K562 (cell line): ENCODE measurements at regions not wholly inside any gene's neighbourhood (a gene's known extent, or its start where the extent isn't known, plus 50 kb on each side); places are given as distances from the start of the nearest gene placed in this dataset.

ENCODE experiments used
- ATAC-seq: fragments of 200-7000 bp; cut with Tn5 transposase; 3 replicates; pipeline ENCODE4 v1.9.1; 2020; ENCODE audit warnings: moderate library complexity
- BruUV-seq: library from RNA; stranded (reverse); fragments of 400-500 nt; replicated peaks from 2 replicates; lab custom pipeline; 2021; lab: Mats Ljungman, UMichigan
- CTCF ChIA-PET: fragments of 300-600 bp; formaldehyde crosslinking; extraction: SDS; loops from one replicate; lab custom pipeline; 2021; ENCODE audit warnings: low intra/inter-chr PET ratio; lab: Yijun Ruan, JAX
- POLR2A ChIA-PET: fragments of 300-600, 350-650 bp; sonication (Branson Sonifier 250); formaldehyde crosslinking; extraction: SDS; loops from one replicate; lab custom pipeline; 2021; ENCODE audit warnings: antibody characterized with exemption, inconsistent platforms; lab: Yijun Ruan, JAX
- DNase-seq, 4 experiments: peaks; one replicate each; pipeline versions ENCODE4 v3.0.0 to v3.0.0-alpha.2; 2011 to 2018; ENCODE audit warnings: low spot score in 3 of 4, mixed read lengths in 3 of 4; ENCODE audit errors: extremely low read depth in 1 of 4
- FAIRE-seq: peaks from 2 replicates; lab custom pipeline; 2011; peaks lifted over from hg19 to GRCh38; lab: Jason Lieb, UNC
- H2AFZ ChIP-seq: 2 replicates; pipeline ENCODE4 v1.6.0; 2011; ENCODE audit warnings: low read depth, low read length, control low read depth, inconsistent platforms
- H3K27ac ChIP-seq: fragments of 200-600 bp; 3 replicates; pipeline ENCODE4 v1.8.0; 2011; ENCODE audit warnings: low read depth, mild to moderate bottlenecking, control low read depth, inconsistent platforms, low read length, moderate library complexity, mixed read lengths; ENCODE audit errors: extremely low read depth
- H3K27me3 ChIP-seq, 2 experiments: fragments of 300-600 bp in 1 of 2; 2 replicates in 1 of 2; 3 replicates in 1 of 2; pipeline versions ENCODE4 v1.6.0 to v1.8.0; 2011; ENCODE audit warnings: inconsistent platforms in 2 of 2, low read length in 2 of 2, mild to moderate bottlenecking in 1 of 2, mixed read lengths in 1 of 2, moderate library complexity in 1 of 2; ENCODE audit not compliant: control insufficient read depth in 2 of 2, insufficient read depth in 2 of 2
- H3K36me3 ChIP-seq: fragments of 300-600 bp; 3 replicates; pipeline ENCODE4 v1.8.0; 2011; ENCODE audit warnings: mild to moderate bottlenecking, low read length, inconsistent platforms; ENCODE audit not compliant: control insufficient read depth, insufficient read depth
- H3K4me1 ChIP-seq, 2 experiments: fragments of 200-600 bp in 1 of 2; replicated peaks in 1 of 2; 2 replicates in 1 of 2; 3 replicates in 1 of 2; pipeline versions ENCODE4 v1.5.1 to v1.8.0; 2011; ENCODE audit warnings: inconsistent platforms in 2 of 2, low read length in 2 of 2, mild to moderate bottlenecking in 1 of 2, mixed read lengths in 1 of 2, moderate library complexity in 1 of 2; ENCODE audit not compliant: control insufficient read depth in 2 of 2, insufficient read depth in 2 of 2
- H3K4me2 ChIP-seq: 2 replicates; pipeline ENCODE4 v1.6.1; 2011; ENCODE audit warnings: low read length, control low read depth, inconsistent platforms, mixed read lengths; ENCODE audit not compliant: insufficient read depth
- H3K4me3 ChIP-seq: fragments of 200-600 bp; sonication (generic), shearing (Covaris generic); 2 replicates; pipeline ENCODE4 v1.5.1; 2016; ENCODE audit warnings: control low read depth, inconsistent platforms
- H3K79me2 ChIP-seq: fragments of 200-600 bp; 3 replicates; pipeline ENCODE4 v1.8.0; 2011; ENCODE audit warnings: low read length, inconsistent platforms; ENCODE audit not compliant: control insufficient read depth, insufficient read depth
- H3K9ac ChIP-seq, 2 experiments: 2 replicates each; pipeline versions ENCODE4 v1.6.0 to v1.6.1; 2011; ENCODE audit warnings: low read depth in 2 of 2, low read length in 2 of 2, control low read depth in 1 of 2, inconsistent platforms in 1 of 2, mild to moderate bottlenecking in 1 of 2, mixed read lengths in 1 of 2; ENCODE audit not compliant: insufficient read depth in 1 of 2
- H3K9me1 ChIP-seq: one replicate; pipeline ENCODE4 v1.6.0; 2011; ENCODE audit warnings: inconsistent platforms, mild to moderate bottlenecking, low read length, moderate library complexity; ENCODE audit not compliant: control insufficient read depth, insufficient read depth
- H3K9me3 ChIP-seq: replicated peaks from 2 replicates; pipeline ENCODE4 v1.5.1; 2011; ENCODE audit warnings: low read depth, low read length, inconsistent platforms; ENCODE audit not compliant: control insufficient read depth, insufficient read depth
- H4K20me1 ChIP-seq: replicated peaks from 2 replicates; pipeline ENCODE4 v1.6.1; 2011; ENCODE audit warnings: low read length, inconsistent platforms, mixed read lengths; ENCODE audit not compliant: control insufficient read depth, insufficient read depth
- CBX5 ChIP-seq: IDR thresholded peaks from 2 replicates; pipeline ENCODE4 v1.6.1; 2014; ENCODE audit warnings: low read depth, borderline replicate concordance
- MIER1 ChIP-seq: fragments of 450-650 bp; IDR thresholded peaks from 2 replicates; pipeline ENCODE4 v1.6.1; 2016; ENCODE audit warnings: antibody characterized with exemption, mild to moderate bottlenecking, low read depth
- PHB2 ChIP-seq: fragments of 450-650 bp; IDR thresholded peaks from 2 replicates; pipeline ENCODE4 v1.6.1; 2017; ENCODE audit warnings: low read depth
- PTBP1 ChIP-seq: fragments of 200-400 bp; formaldehyde crosslinking; IDR thresholded peaks from 2 replicates; pipeline ENCODE4 v1.6.1; 2017; ENCODE audit warnings: low read depth, low read length
- RAD21 ChIP-seq, 2 experiments: fragments of 250-450 bp in 1 of 2; fragments of 450-650 bp in 1 of 2; sonication (Bioruptor Pico) in 1 of 2; formaldehyde crosslinking in 1 of 2; IDR thresholded peaks in 1 of 2; conservative IDR thresholded peaks in 1 of 2; 2 replicates each; pipeline versions ENCODE4 v1.4.0 to v1.8.0; 2020 to 2022; ENCODE audit warnings: mild to moderate bottlenecking in 2 of 2, moderate library complexity in 1 of 2
- in situ Hi-C: fragments of 300-500 bp; cut with MboI; formaldehyde crosslinking; loops from 4 replicates; pipeline ENCODE4 v1.15.0; 2018; ENCODE audit warnings: inconsistent platforms, mixed read lengths
- intact Hi-C: fragments of 100-400 bp; cut with micrococcal nuclease; formaldehyde crosslinking; loops from 2 replicates; pipeline ENCODE4 v1.14.2; 2022
- TF ChIP-seq, protein P1 (sequence below): fragments of 250-450 bp; sonication (Bioruptor Pico); IDR thresholded peaks from 2 replicates; pipeline ENCODE4 v1.9.0; 2021; ENCODE audit warnings: mild to moderate bottlenecking, inconsistent platforms
- TF ChIP-seq, protein P2 (sequence below), 3 experiments: IDR thresholded peaks in 2 of 3; conservative IDR thresholded peaks in 1 of 3; 2 replicates each; pipeline ENCODE4 v1.5.1; 2011 to 2012; ENCODE audit warnings: low read length in 3 of 3, mild to moderate bottlenecking in 3 of 3, control low read depth in 2 of 3, improper control_type of control experiment in 1 of 3, inconsistent platforms in 1 of 3, low read depth in 1 of 3, mixed read lengths in 1 of 3, moderate library complexity in 1 of 3; ENCODE audit not compliant: insufficient read depth in 2 of 3

DNA sequence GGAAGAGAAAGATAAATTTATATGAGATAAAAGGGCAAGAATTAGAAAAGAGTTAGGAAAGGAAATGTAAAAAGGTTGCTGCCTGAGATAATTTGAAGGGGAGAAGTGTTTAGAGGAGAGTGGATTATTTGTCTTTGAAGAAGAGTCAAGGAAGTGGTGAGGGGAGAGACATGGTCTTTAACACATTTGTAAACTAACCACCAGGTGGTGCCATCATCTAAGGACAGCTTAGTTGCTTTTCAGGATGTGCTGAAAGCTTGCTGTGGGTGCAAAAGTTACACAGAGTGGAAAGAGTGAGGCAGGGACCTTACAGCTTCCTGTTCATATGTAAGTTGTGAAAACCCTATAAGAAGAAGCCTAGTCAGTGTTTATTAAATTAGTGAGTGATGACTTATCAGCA is 114.1 kb upstream of the DNAJC19 start:
- Histone ChIP-seq H3K4me3 (no peak overlapping the region), H3K4me1 (no peaks in the 10 kb centered on the region), H3K4me2 (no peak overlapping the region), H3K9ac (no peak overlapping the region), H3K79me2 (no peaks in the 10 kb centered on the region), H3K27ac (no peak overlapping the region), H3K9me1 (no peaks in the 10 kb centered on the region), H3K36me3 (no peaks in the 10 kb centered on the region), H4K20me1 (no peaks in the 10 kb centered on the region), H3K9me3 (no peaks in the 10 kb centered on the region), H2AFZ (no peak overlapping the region), H3K27me3 (no peaks in the 10 kb centered on the region)
- no TSS peak for BruUV-seq
- ChIA-PET CTCF (no interaction called here), POLR2A (no interaction called here)
- in situ Hi-C loops (no loop called here), intact Hi-C loops (no loop called here)
- DNase-seq, result peak; percentile 13 to 48 (median 26)
- TF ChIP-seq PHB2 (no peak), MIER1 (no peak), CBX5 (0 out of 2 replicates have a peak, but pooled peaks have one; percentile 55), RAD21 (CRISPR knock-in tag; conservative IDR thresholded peaks at IDR 0.05 in 1 of 2, IDR thresholded peaks at IDR 0.05 in 1 of 2) (peak in 1 of 2 experiments; percentile 55; a peak in 2 of 4 replicates), PTBP1 (no peak)
- TF ChIP-seq, protein P1, sequence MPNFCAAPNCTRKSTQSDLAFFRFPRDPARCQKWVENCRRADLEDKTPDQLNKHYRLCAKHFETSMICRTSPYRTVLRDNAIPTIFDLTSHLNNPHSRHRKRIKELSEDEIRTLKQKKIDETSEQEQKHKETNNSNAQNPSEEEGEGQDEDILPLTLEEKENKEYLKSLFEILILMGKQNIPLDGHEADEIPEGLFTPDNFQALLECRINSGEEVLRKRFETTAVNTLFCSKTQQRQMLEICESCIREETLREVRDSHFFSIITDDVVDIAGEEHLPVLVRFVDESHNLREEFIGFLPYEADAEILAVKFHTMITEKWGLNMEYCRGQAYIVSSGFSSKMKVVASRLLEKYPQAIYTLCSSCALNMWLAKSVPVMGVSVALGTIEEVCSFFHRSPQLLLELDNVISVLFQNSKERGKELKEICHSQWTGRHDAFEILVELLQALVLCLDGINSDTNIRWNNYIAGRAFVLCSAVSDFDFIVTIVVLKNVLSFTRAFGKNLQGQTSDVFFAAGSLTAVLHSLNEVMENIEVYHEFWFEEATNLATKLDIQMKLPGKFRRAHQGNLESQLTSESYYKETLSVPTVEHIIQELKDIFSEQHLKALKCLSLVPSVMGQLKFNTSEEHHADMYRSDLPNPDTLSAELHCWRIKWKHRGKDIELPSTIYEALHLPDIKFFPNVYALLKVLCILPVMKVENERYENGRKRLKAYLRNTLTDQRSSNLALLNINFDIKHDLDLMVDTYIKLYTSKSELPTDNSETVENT, result no peak
- TF ChIP-seq, protein P2, sequence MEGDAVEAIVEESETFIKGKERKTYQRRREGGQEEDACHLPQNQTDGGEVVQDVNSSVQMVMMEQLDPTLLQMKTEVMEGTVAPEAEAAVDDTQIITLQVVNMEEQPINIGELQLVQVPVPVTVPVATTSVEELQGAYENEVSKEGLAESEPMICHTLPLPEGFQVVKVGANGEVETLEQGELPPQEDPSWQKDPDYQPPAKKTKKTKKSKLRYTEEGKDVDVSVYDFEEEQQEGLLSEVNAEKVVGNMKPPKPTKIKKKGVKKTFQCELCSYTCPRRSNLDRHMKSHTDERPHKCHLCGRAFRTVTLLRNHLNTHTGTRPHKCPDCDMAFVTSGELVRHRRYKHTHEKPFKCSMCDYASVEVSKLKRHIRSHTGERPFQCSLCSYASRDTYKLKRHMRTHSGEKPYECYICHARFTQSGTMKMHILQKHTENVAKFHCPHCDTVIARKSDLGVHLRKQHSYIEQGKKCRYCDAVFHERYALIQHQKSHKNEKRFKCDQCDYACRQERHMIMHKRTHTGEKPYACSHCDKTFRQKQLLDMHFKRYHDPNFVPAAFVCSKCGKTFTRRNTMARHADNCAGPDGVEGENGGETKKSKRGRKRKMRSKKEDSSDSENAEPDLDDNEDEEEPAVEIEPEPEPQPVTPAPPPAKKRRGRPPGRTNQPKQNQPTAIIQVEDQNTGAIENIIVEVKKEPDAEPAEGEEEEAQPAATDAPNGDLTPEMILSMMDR (IDR thresholded peaks at IDR 0.05 in 2 of 3, conservative IDR thresholded peaks at IDR 0.05 in 1 of 3; ENCODE audit: insufficient read depth in 2 of 3, low read depth in 1 of 3, low read length in 3 of 3), result peak; percentile 16 to 43 (median 41); a peak in 4 of 6 replicates
- no peak for FAIRE-seq
- ATAC-seq, result peak; percentile 27; the same call in 1 of the 3 replicates
